ENCODE measurements at regions not wholly inside any gene's neighbourhood (a gene's known extent, or its start where the extent isn't known, plus 50 kb on each side); places are given as distances from the start of the nearest gene placed in this dataset.

DNA sequence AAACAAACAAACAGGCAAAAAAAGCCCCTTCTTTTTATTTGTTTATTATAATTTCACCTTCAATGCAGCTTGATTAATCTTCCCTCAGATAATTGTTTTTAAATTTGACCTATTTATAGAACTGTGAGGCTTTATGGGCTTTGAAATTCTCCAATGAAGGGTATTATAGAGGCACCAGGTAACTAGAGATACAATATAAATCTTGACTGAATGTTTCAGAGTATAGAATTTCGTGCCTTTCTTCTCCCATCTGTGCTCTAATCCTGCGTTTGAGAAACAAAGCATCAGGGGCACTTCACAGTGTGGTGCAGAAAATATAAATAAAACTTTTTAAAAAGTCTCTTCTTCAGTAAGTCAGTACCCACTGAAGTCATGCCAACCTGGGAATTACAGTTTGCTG is 120.9 kb downstream of the ANKRD50 start:
- Mint-ChIP-seq H3K4me3 (no peak overlapping the region), H3K36me3 (no peaks in the 10 kb centered on the region)

DNA sequence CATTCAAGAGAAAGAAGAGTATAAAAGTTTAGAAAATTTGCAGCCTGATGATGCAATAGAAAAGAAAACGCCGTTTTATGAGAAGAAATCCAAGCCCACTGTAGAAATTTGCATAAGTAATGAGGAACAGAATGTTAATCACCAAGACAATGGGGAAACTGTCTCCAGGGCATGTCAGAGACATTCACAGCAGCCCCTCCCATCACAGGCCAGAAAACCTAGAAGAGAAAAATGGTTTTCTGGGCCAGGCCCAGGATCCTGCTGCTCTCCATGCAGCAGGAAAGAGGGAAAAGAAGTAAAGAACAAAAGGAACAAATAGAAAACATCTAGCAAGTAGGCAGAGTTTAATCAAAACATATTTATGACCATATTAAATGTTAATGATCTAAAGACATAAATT is 119.0 kb downstream of the ANKRD50 start:
- Mint-ChIP-seq H3K4me1 (no peaks in the 10 kb centered on the region), H3K27me3 (no peaks in the 10 kb centered on the region), H3K36me3 (no peaks in the 10 kb centered on the region), H3K27ac (no peak overlapping the region), H3K4me3 (no peak overlapping the region), H3K9me3 (peaks cover 0 to 4% (median 0%) of the 10 kb centered on the region in 3 donors)

More for the DNA sequence above, 120.9 kb downstream of the ANKRD50 start:
- Mint-ChIP-seq H3K27ac (no peak overlapping the region), H3K4me1 (no peaks in the 10 kb centered on the region), H3K9me3 (peaks cover 0 to 4% (median 4%) of the 10 kb centered on the region in 3 donors), H3K27me3 (no peaks in the 10 kb centered on the region)

GRCh38 chr4:124594945-124595344 is 117.6 kb downstream of the ANKRD50 start:
- Mint-ChIP-seq H3K36me3 (no peaks in the 10 kb centered on the region), H3K9me3 (peaks cover 0 to 2% (median 0%) of the 10 kb centered on the region in 3 donors)

DNA sequence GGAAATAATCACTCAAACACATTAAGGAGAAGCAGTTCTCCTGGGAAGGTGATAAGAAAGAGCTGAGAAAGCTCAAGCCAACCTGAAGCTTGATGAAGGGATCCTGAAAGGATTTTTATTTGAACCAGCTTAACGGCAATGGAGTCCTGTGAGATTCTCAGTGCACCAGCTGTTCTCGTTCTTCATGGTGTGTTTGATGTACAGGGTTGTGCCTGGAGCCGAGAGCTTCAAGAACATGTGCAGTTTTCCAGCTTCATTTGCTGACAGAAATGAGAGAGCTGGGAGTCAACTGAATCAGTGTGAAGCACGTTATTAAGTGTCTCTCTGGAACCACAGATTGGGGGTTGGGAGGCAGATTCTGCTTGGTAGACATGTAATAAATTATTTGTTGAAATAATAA is 115.7 kb downstream of the ANKRD50 start:
- H3K27ac Mint-ChIP-seq = no peak overlapping the region
- no peak overlapping the region for H3K4me3 Mint-ChIP-seq
- no peaks in the 10 kb centered on the region for H3K36me3 Mint-ChIP-seq
- no peaks in the 10 kb centered on the region for H3K27me3 Mint-ChIP-seq
- H3K9me3 Mint-ChIP-seq = peaks cover 0 to 2% (median 0%) of the 10 kb centered on the region in 3 donors
- no peaks in the 10 kb centered on the region for H3K4me1 Mint-ChIP-seq

More at GRCh38 chr4:124594945-124595344, 117.6 kb downstream of the ANKRD50 start:
- Mint-ChIP-seq H3K4me3 (no peak overlapping the region), H3K27ac (no peak overlapping the region), H3K4me1 (no peaks in the 10 kb centered on the region), H3K27me3 (no peaks in the 10 kb centered on the region)

GRCh38 chr4:124610211-124610610 is 102.3 kb downstream of the ANKRD50 start:
- H3K4me3 Mint-ChIP-seq = no peak overlapping the region

More at GRCh38 chr4:124610211-124610610, 102.3 kb downstream of the ANKRD50 start:
- H3K36me3 Mint-ChIP-seq = no peaks in the 10 kb centered on the region
- H3K27me3 Mint-ChIP-seq = no peaks in the 10 kb centered on the region
- no peak overlapping the region for H3K27ac Mint-ChIP-seq
- H3K4me1 Mint-ChIP-seq = no peaks in the 10 kb centered on the region
- H3K9me3 Mint-ChIP-seq = peaks cover 1 to 8% (median 2%) of the 10 kb centered on the region in 3 donors

Data from IgD-negative memory B cell (primary cell).